CD4-positive, CD25-positive, alpha-beta regulatory T cell (primary cell): ENCODE measurements at regions not wholly inside any gene's neighbourhood (a gene's known extent, or its start where the extent isn't known, plus 50 kb on each side); places are given as distances from the start of the nearest gene placed in this dataset.
A peak's percentile ranks its signal among the peaks of the same experiment; 100 is the strongest.

Experiments
- ATAC-seq, 2 donors: fragments of 150-1000 bp; cut with Tn5 transposase; one replicate each; pipeline ENCODE4 v1.10.0; 2021; ENCODE audit warnings: low read depth in 2 of 2, moderate number of reproducible peaks in 2 of 2, moderate library complexity in 1 of 2
- DNase-seq, 3 donors: peaks; one replicate each; pipeline versions ENCODE4 v3.0.0 to v3.0.0-alpha.2; 2012 to 2022; ENCODE audit warnings: mixed read lengths in 1 of 3
- H3K27ac ChIP-seq: one replicate; pipeline ENCODE4 v1.7.0; 2013; ENCODE audit warnings: mild to moderate bottlenecking, low read length; ENCODE audit not compliant: insufficient read depth, poor library complexity, severe bottlenecking
- H3K27me3 ChIP-seq: one replicate; pipeline ENCODE4 v1.7.0; 2013; ENCODE audit warnings: low read length; ENCODE audit not compliant: control insufficient read depth, insufficient read depth
- H3K36me3 ChIP-seq: one replicate; pipeline ENCODE4 v1.7.0; 2013; ENCODE audit warnings: mild to moderate bottlenecking, low read length, moderate library complexity; ENCODE audit not compliant: control insufficient read depth, insufficient read depth
- H3K4me1 ChIP-seq: 2 replicates; pipeline ENCODE4 v1.7.0; 2013; ENCODE audit warnings: mild to moderate bottlenecking, low read length; ENCODE audit not compliant: insufficient read depth, control insufficient read depth, poor library complexity, severe bottlenecking
- H3K4me3 ChIP-seq: one replicate; pipeline ENCODE4 v1.7.0; 2013; ENCODE audit warnings: low read depth, mild to moderate bottlenecking, low read length, moderate library complexity
- H3K9me3 ChIP-seq, 2 experiments: 1 replicate in 1 of 2; 2 replicates in 1 of 2; pipeline ENCODE4 v1.7.0; 2013; ENCODE audit warnings: low read length in 2 of 2, mild to moderate bottlenecking in 1 of 2, moderate library complexity in 1 of 2; ENCODE audit not compliant: control insufficient read depth in 2 of 2
- H3K27ac Mint-ChIP-seq, 3 donors: one replicate each; pipeline ENCODE4 v1.8.0; 2020 to 2022; ENCODE audit warnings: mild to moderate bottlenecking in 3 of 3, mixed read lengths in 3 of 3, moderate library complexity in 2 of 3
- H3K27me3 Mint-ChIP-seq: one replicate; pipeline ENCODE4 v1.8.0; 2022; ENCODE audit warnings: mild to moderate bottlenecking, mixed read lengths
- H3K36me3 Mint-ChIP-seq: one replicate; pipeline ENCODE4 v1.8.0; 2020; ENCODE audit warnings: mixed read lengths
- H3K4me1 Mint-ChIP-seq, 4 donors: one replicate each; pipeline ENCODE4 v1.8.0; 2020 to 2022; ENCODE audit warnings: mixed read lengths in 4 of 4, mild to moderate bottlenecking in 1 of 4
- H3K4me3 Mint-ChIP-seq, 4 donors: one replicate each; pipeline ENCODE4 v1.8.0; 2020 to 2022; ENCODE audit warnings: mild to moderate bottlenecking in 4 of 4, mixed read lengths in 4 of 4, moderate library complexity in 3 of 4
- H3K9me3 Mint-ChIP-seq, 7 donors: one replicate each; pipeline ENCODE4 v1.8.0; 2020 to 2022; ENCODE audit warnings: mixed read lengths in 7 of 7, mild to moderate bottlenecking in 3 of 7, moderate library complexity in 2 of 7

- Histone ChIP-seq H3K27ac (no peak overlapping the region), H3K36me3 (no peaks in the 10 kb centered on the region), H3K4me1 (no peaks in the 10 kb centered on the region), H3K4me3 (no peak overlapping the region), H3K9me3 (no peaks in the 10 kb centered on the region), H3K27me3 (no peaks in the 10 kb centered on the region)
- H3K36me3 Mint-ChIP-seq, result no peaks in the 10 kb centered on the region
- H3K9me3 Mint-ChIP-seq, result peaks cover 0 to 3% (median 0%) of the 10 kb centered on the region in 7 donors
- H3K4me3 Mint-ChIP-seq, result no peak overlapping the region
- no peak overlapping the region for H3K27ac Mint-ChIP-seq
- DNase-seq (no peak), ATAC-seq (no peak)
- no peaks in the 10 kb centered on the region for H3K4me1 Mint-ChIP-seq
- H3K27me3 Mint-ChIP-seq, result no peaks in the 10 kb centered on the region
These were observed 205.2 kb upstream of the GRIP1 start for GRCh38 chr12:66884091-66884490.

GRCh38 chr12:66885115-66885875 lies 206.4 kb upstream of the GRIP1 start:
- H3K4me1 ChIP-seq, result no peaks in the 10 kb centered on the region
- H3K27ac ChIP-seq, result no peak overlapping the region
- H3K4me1 Mint-ChIP-seq, result no peaks in the 10 kb centered on the region
- H3K36me3 ChIP-seq, result no peaks in the 10 kb centered on the region
- no peak overlapping the region for H3K4me3 Mint-ChIP-seq
- no peaks in the 10 kb centered on the region for H3K9me3 ChIP-seq
- no peaks in the 10 kb centered on the region for H3K36me3 Mint-ChIP-seq
- DNase-seq (no peak), ATAC-seq (no peak)
- H3K27me3 Mint-ChIP-seq, result no peaks in the 10 kb centered on the region
- no peaks in the 10 kb centered on the region for H3K27me3 ChIP-seq
- H3K4me3 ChIP-seq, result no peak overlapping the region
- H3K27ac Mint-ChIP-seq, result no peak overlapping the region
- H3K9me3 Mint-ChIP-seq, result peaks cover 0 to 2% (median 0%) of the 10 kb centered on the region in 7 donors

- no peak overlapping the region for H3K27ac Mint-ChIP-seq
- Histone ChIP-seq H3K4me3 (no peak overlapping the region), H3K4me1 (no peaks in the 10 kb centered on the region), H3K27me3 (no peaks in the 10 kb centered on the region), H3K27ac (no peak overlapping the region), H3K9me3 (no peaks in the 10 kb centered on the region), H3K36me3 (no peaks in the 10 kb centered on the region)
- H3K36me3 Mint-ChIP-seq, result peaks cover 5% of the 10 kb centered on the region
- peaks cover 4% of the 10 kb centered on the region for H3K27me3 Mint-ChIP-seq
- peaks cover 0 to 8% (median 3%) of the 10 kb centered on the region in 4 donors for H3K4me1 Mint-ChIP-seq
- H3K9me3 Mint-ChIP-seq, result peaks cover 0 to 3% (median 0%) of the 10 kb centered on the region in 7 donors
- no peak for DNase-seq
- no peak overlapping the region for H3K4me3 Mint-ChIP-seq
- no peak for ATAC-seq
These were observed 217.9 kb upstream of the GRIP1 start for GRCh38 chr12:66896797-66897196.

- Mint-ChIP-seq H3K4me3 (no peak overlapping the region), H3K9me3 (peaks cover 0 to 1% (median 0%) of the 10 kb centered on the region in 7 donors), H3K27ac (no peak overlapping the region)
These were observed 220.0 kb upstream of the GRIP1 start for GRCh38 chr12:66898700-66899469.

DNA sequence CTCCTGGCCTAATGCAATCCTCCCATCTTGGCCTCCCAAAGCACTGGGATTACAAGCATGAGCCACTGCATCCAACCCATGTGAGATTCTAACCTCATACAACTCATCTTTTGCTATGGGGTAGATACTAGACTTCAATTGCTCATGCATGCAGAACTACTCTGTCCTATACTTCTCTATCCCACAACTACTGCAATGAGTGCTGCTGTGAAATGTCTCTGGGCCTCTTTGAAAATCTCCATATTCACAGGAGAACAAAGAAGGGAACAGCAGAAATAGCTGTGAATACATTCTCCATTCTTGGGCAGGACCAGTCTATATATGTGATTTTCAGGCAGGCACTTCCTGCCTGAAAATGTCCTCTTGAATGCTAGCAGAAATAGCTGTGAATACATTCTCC lies 220.7 kb upstream of the GRIP1 start:
- DNase-seq (no peak), ATAC-seq (no peak)
- H3K27ac Mint-ChIP-seq, result peak overlapping the region in 1 of 3 donors; percentile 15
- H3K27me3 Mint-ChIP-seq, result no peaks in the 10 kb centered on the region
- no peak overlapping the region for H3K4me3 ChIP-seq
- no peak overlapping the region for H3K27ac ChIP-seq
- H3K4me3 Mint-ChIP-seq, result no peak overlapping the region
- H3K4me1 ChIP-seq, result no peaks in the 10 kb centered on the region
- no peaks in the 10 kb centered on the region for H3K27me3 ChIP-seq
- H3K9me3 Mint-ChIP-seq, result no peaks in the 10 kb centered on the region
- H3K4me1 Mint-ChIP-seq, result peaks cover 0 to 8% (median 3%) of the 10 kb centered on the region in 4 donors
- H3K36me3 Mint-ChIP-seq, result no peaks in the 10 kb centered on the region
- H3K9me3 ChIP-seq, result no peaks in the 10 kb centered on the region
- no peaks in the 10 kb centered on the region for H3K36me3 ChIP-seq

More at GRCh38 chr12:66898700-66899469, 220.0 kb upstream of the GRIP1 start:
- Mint-ChIP-seq H3K4me1 (peaks cover 0 to 8% (median 3%) of the 10 kb centered on the region in 4 donors), H3K36me3 (peaks cover 3% of the 10 kb centered on the region), H3K27me3 (peaks cover 4% of the 10 kb centered on the region)
- no peaks in the 10 kb centered on the region for H3K27me3 ChIP-seq
- ATAC-seq (no peak), DNase-seq (no peak)
- no peak overlapping the region for H3K27ac ChIP-seq
- no peaks in the 10 kb centered on the region for H3K36me3 ChIP-seq
- H3K4me3 ChIP-seq, result no peak overlapping the region
- no peaks in the 10 kb centered on the region for H3K4me1 ChIP-seq
- H3K9me3 ChIP-seq, result no peaks in the 10 kb centered on the region

GRCh38 chr12:66900616-66901015 lies 221.7 kb upstream of the GRIP1 start:
- no peak overlapping the region for H3K27ac Mint-ChIP-seq
- DNase-seq, result no peak

GRCh38 chr12:66901138-66901932 lies 222.5 kb upstream of the GRIP1 start:
- no peak overlapping the region for H3K27ac ChIP-seq
- no peak overlapping the region for H3K27ac Mint-ChIP-seq
- H3K4me3 ChIP-seq, result no peak overlapping the region
- H3K4me1 ChIP-seq, result no peaks in the 10 kb centered on the region
- no peaks in the 10 kb centered on the region for H3K9me3 Mint-ChIP-seq
- H3K9me3 ChIP-seq, result no peaks in the 10 kb centered on the region
- ATAC-seq (peak in 1 of 2 donors; percentile 39), DNase-seq (peak in 1 of 3 donors; percentile 19)
- H3K36me3 Mint-ChIP-seq, result no peaks in the 10 kb centered on the region
- no peaks in the 10 kb centered on the region for H3K27me3 ChIP-seq
- H3K36me3 ChIP-seq, result no peaks in the 10 kb centered on the region
- no peak overlapping the region for H3K4me3 Mint-ChIP-seq
- peaks cover 0 to 8% (median 3%) of the 10 kb centered on the region in 4 donors for H3K4me1 Mint-ChIP-seq
- no peaks in the 10 kb centered on the region for H3K27me3 Mint-ChIP-seq

More at GRCh38 chr12:66900616-66901015, 221.7 kb upstream of the GRIP1 start:
- Mint-ChIP-seq H3K27me3 (no peaks in the 10 kb centered on the region), H3K4me1 (peaks cover 0 to 8% (median 3%) of the 10 kb centered on the region in 4 donors), H3K4me3 (no peak overlapping the region), H3K36me3 (no peaks in the 10 kb centered on the region), H3K9me3 (no peaks in the 10 kb centered on the region)
- Histone ChIP-seq H3K27ac (no peak overlapping the region), H3K9me3 (no peaks in the 10 kb centered on the region), H3K36me3 (no peaks in the 10 kb centered on the region), H3K27me3 (no peaks in the 10 kb centered on the region), H3K4me3 (no peak overlapping the region), H3K4me1 (no peaks in the 10 kb centered on the region)
- no peak for ATAC-seq
